GM12878 (cell line): ENCODE measurements at regions not wholly inside any gene's neighbourhood (a gene's known extent, or its start where the extent isn't known, plus 50 kb on each side); places are given as distances from the start of the nearest gene placed in this dataset.

Source experiments
- EGR1 ChIP-seq, 2 experiments: IDR thresholded peaks; 1 replicate in 1 of 2; 2 replicates in 1 of 2; pipeline ENCODE4 v1.6.1; 2011 to 2012; ENCODE audit warnings: low read depth in 2 of 2, low read length in 2 of 2, borderline replicate concordance in 1 of 2, mild to moderate bottlenecking in 1 of 2, moderate library complexity in 1 of 2
- GABPA ChIP-seq: IDR thresholded peaks from 2 replicates; pipeline ENCODE4 v1.6.1; 2014; ENCODE audit warnings: antibody characterized with exemption, low read depth, mild to moderate bottlenecking, inconsistent platforms
- HDAC2 ChIP-seq: fragments of 200-600 bp; sonication (generic); IDR thresholded peaks from 2 replicates; pipeline ENCODE4 v1.6.1; 2017
- POLR2A ChIP-seq: IDR thresholded peaks from 2 replicates; pipeline ENCODE4 v1.6.1; 2011; ENCODE audit warnings: low read depth, mild to moderate bottlenecking, low read length
- RFX5 ChIP-seq: IDR thresholded peaks from 2 replicates; pipeline ENCODE4 v1.6.1; 2011; ENCODE audit warnings: low read depth, low read length, improper control_type of control experiment
- ZNF207 ChIP-seq: fragments of 450-650 bp; IDR thresholded peaks from 2 replicates; pipeline ENCODE4 v1.6.1; 2014; ENCODE audit warnings: antibody characterized with exemption, mild to moderate bottlenecking, borderline replicate concordance
- TF ChIP-seq, protein P1 (sequence below), 3 experiments: IDR thresholded peaks in 2 of 3; conservative IDR thresholded peaks in 1 of 3; 2 replicates each; pipeline ENCODE4 v1.5.1; 2011; ENCODE audit warnings: low read depth in 3 of 3, low read length in 3 of 3, mild to moderate bottlenecking in 3 of 3, control low read depth in 2 of 3, moderate library complexity in 2 of 3, inconsistent platforms in 1 of 3, mixed read lengths in 1 of 3; ENCODE audit not compliant: control insufficient read depth in 2 of 3, insufficient read depth in 1 of 3; ENCODE audit errors: extremely low read depth in 1 of 3

DNA sequence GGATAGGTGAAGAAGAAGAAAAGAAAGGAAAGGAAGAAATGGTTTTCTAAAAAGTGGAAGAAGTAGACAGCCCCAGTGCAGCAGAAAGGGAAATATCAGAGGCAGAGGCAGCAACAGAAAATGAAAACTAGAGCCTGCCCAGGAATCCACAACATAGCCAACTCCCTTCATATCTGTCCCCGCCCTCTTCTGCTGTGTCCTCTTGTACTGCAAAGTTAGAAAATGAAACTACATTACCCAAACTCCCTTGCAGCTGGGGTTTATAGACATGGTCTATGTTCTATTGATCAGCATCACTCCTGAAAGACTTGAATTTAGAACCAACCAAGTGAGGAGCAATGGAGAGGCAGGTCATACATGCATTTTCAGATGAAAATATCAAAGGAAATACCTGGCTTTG is 200.5 kb upstream of the PHACTR1 start:
- TF ChIP-seq, protein P1, sequence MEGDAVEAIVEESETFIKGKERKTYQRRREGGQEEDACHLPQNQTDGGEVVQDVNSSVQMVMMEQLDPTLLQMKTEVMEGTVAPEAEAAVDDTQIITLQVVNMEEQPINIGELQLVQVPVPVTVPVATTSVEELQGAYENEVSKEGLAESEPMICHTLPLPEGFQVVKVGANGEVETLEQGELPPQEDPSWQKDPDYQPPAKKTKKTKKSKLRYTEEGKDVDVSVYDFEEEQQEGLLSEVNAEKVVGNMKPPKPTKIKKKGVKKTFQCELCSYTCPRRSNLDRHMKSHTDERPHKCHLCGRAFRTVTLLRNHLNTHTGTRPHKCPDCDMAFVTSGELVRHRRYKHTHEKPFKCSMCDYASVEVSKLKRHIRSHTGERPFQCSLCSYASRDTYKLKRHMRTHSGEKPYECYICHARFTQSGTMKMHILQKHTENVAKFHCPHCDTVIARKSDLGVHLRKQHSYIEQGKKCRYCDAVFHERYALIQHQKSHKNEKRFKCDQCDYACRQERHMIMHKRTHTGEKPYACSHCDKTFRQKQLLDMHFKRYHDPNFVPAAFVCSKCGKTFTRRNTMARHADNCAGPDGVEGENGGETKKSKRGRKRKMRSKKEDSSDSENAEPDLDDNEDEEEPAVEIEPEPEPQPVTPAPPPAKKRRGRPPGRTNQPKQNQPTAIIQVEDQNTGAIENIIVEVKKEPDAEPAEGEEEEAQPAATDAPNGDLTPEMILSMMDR (IDR thresholded peaks at IDR 0.05 in 2 of 3, conservative IDR thresholded peaks at IDR 0.05 in 1 of 3; ENCODE audit: control insufficient read depth in 2 of 3, extremely low read depth in 1 of 3, insufficient read depth in 1 of 3, low read depth in 3 of 3, low read length in 3 of 3): no peak
- TF ChIP-seq RFX5 (no peak), POLR2A (no peak), ZNF207 (no peak), EGR1 (IDR thresholded peaks at IDR 0.05; ENCODE audit: borderline replicate concordance in 1 of 2, low read depth in 2 of 2, low read length in 2 of 2) (no peak), GABPA (no peak), HDAC2 (no peak)
